NT2/D1 (cell line): ENCODE measurements at regions not wholly inside any gene's neighbourhood (a gene's known extent, or its start where the extent isn't known, plus 50 kb on each side); places are given as distances from the start of the nearest gene placed in this dataset.
"Not testable (repeated sequence)": the region's sequence is repeated elsewhere in the genome, so short reads cannot be mapped to it uniquely, and the experiment has no call there.

Experiments
- DNase-seq: peaks from one replicate; pipeline ENCODE4 v3.0.0-alpha.2; 2011; ENCODE audit warnings: low read depth, low spot score
- H3K27me3 ChIP-seq: 2 replicates; pipeline ENCODE4 v1.6.0; 2011; ENCODE audit warnings: mild to moderate bottlenecking; ENCODE audit not compliant: insufficient read length, insufficient read depth
- H3K36me3 ChIP-seq: 2 replicates; pipeline ENCODE4 v1.6.1; 2011; ENCODE audit warnings: mild to moderate bottlenecking, low read length, mixed read lengths; ENCODE audit not compliant: insufficient read depth, insufficient read length
- H3K4me1 ChIP-seq: 2 replicates; pipeline ENCODE4 v1.5.1; 2011; ENCODE audit not compliant: insufficient read depth, insufficient read length
- H3K4me3 ChIP-seq: 2 replicates; pipeline ENCODE4 v1.5.1; 2011; ENCODE audit warnings: low read depth; ENCODE audit not compliant: insufficient read length
- H3K9ac ChIP-seq: 2 replicates; pipeline ENCODE4 v1.6.0; 2011; ENCODE audit warnings: low read depth; ENCODE audit not compliant: insufficient read length
- H3K9me3 ChIP-seq: 2 replicates; pipeline ENCODE4 v1.5.1; 2011; ENCODE audit warnings: mild to moderate bottlenecking, low read length; ENCODE audit not compliant: insufficient read depth
- SUZ12 ChIP-seq: IDR thresholded peaks from 2 replicates; pipeline ENCODE4 v1.6.1; 2011; ENCODE audit not compliant: insufficient read length, insufficient read depth; ENCODE audit errors: extremely low read depth
- YY1 ChIP-seq: IDR thresholded peaks from 2 replicates; pipeline ENCODE4 v1.6.1; 2011; ENCODE audit not compliant: insufficient read length, insufficient read depth
- ZNF274 ChIP-seq: IDR thresholded peaks from 2 replicates; pipeline ENCODE4 v1.6.1; 2011; ENCODE audit warnings: mild to moderate bottlenecking, low read depth, low read length

DNA sequence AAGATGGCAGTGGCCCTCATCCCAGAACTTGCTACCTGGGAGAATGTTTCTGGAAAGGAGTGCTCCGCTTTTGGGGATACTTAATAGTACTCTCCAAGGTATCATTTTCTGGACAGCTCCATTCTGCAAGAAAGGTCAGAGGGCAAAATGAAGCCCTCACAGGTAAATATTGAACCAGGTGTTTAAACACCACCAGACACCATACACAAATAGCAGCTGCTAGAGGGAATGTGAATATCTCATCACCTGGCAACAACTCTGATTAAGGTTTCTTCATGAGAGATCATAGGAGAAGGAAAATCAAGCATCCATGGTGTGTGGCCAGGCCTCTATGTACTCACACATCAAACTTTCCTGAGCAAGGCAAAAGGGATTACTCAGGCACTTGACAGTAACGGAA, 226.1 kb upstream of the FAT3 start:
- Histone ChIP-seq H3K36me3 (no peaks in the 10 kb centered on the region), H3K4me3 (no peak overlapping the region), H3K4me1 (no peaks in the 10 kb centered on the region), H3K9me3 (no peaks in the 10 kb centered on the region), H3K27me3 (no peaks in the 10 kb centered on the region), H3K9ac (no peak overlapping the region)
- TF ChIP-seq SUZ12 (no peak), YY1 (no peak), ZNF274 (no peak)
- no peak for DNase-seq

- no peak overlapping the region for H3K4me3 ChIP-seq
- no peak overlapping the region for H3K9ac ChIP-seq
- H3K9me3 ChIP-seq, result no peaks in the 10 kb centered on the region
- no peaks in the 10 kb centered on the region for H3K27me3 ChIP-seq
- DNase-seq, result no peak
- no peaks in the 10 kb centered on the region for H3K4me1 ChIP-seq
- H3K36me3 ChIP-seq, result no peaks in the 10 kb centered on the region
- TF ChIP-seq YY1 (no peak), SUZ12 (no peak), ZNF274 (no peak)
These were observed 227.4 kb upstream of the FAT3 start for GRCh38 chr11:91997226-91997625.

DNA sequence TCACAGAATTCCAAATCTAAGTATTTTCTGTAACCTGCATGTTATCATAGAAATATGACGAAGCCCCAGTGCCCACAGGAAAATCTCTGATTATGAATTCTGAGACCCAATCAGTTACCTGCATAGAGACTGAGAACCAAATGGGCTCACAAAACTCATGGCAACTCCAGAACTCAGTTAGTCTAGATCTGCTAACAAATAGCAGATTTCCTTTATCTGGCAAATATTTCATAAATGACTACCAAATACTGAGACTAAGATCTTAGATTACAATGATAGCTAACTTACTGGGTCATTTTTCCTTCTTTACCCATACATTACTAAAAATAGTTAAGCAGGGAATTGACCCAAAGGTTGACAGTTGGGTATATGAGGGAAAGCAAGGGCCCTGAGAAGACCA, 228.1 kb upstream of the FAT3 start:
- Histone ChIP-seq H3K4me3 (no peak overlapping the region), H3K4me1 (no peaks in the 10 kb centered on the region), H3K27me3 (no peaks in the 10 kb centered on the region), H3K9me3 (no peaks in the 10 kb centered on the region), H3K9ac (no peak overlapping the region), H3K36me3 (no peaks in the 10 kb centered on the region)
- no peak for TF ChIP-seq SUZ12
- TF ChIP-seq ZNF274, result no peak
- TF ChIP-seq YY1, result no peak
- DNase-seq, result no peak

DNA sequence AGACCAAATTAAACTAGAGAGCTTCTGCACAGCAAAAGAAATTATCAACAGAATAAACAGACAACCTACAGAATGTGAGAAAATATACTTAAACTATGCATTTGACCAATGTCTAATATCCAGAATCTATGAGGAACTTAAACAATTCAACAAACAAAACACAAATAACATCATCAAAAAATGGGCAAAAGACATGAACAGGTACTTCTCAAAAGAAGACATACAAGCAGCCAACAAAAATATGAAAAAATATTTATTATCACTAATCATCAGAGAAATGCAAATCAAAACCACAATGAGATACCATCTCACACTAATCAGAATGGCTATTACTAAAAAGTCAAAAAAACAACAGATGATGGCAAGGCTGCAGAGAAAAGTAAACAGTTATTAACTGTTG, 236.2 kb upstream of the FAT3 start:
- H3K27me3 ChIP-seq, H3K9me3 ChIP-seq, H3K4me1 ChIP-seq, H3K4me3 ChIP-seq, H3K36me3 ChIP-seq, DNase-seq, H3K9ac ChIP-seq: not testable (repeated sequence)

GRCh38 chr11:91986218-91986617, 238.4 kb upstream of the FAT3 start:
- no peak for DNase-seq
- TF ChIP-seq YY1 (no peak), SUZ12 (no peak), ZNF274 (no peak)
- Histone ChIP-seq H3K9me3 (no peaks in the 10 kb centered on the region), H3K27me3 (no peaks in the 10 kb centered on the region), H3K4me1 (no peaks in the 10 kb centered on the region), H3K36me3 (no peaks in the 10 kb centered on the region), H3K4me3 (no peak overlapping the region), H3K9ac (no peak overlapping the region)

GRCh38 chr11:91984033-91984584, 240.5 kb upstream of the FAT3 start:
- H3K9me3 ChIP-seq, result no peaks in the 10 kb centered on the region
- DNase-seq, result no peak
- H3K9ac ChIP-seq, result no peak overlapping the region
- no peaks in the 10 kb centered on the region for H3K4me1 ChIP-seq
- no peak for TF ChIP-seq ZNF274
- no peak for TF ChIP-seq SUZ12
- TF ChIP-seq YY1, result no peak
- H3K4me3 ChIP-seq, result no peak overlapping the region
- H3K36me3 ChIP-seq, result no peaks in the 10 kb centered on the region
- H3K27me3 ChIP-seq, result no peaks in the 10 kb centered on the region

DNA sequence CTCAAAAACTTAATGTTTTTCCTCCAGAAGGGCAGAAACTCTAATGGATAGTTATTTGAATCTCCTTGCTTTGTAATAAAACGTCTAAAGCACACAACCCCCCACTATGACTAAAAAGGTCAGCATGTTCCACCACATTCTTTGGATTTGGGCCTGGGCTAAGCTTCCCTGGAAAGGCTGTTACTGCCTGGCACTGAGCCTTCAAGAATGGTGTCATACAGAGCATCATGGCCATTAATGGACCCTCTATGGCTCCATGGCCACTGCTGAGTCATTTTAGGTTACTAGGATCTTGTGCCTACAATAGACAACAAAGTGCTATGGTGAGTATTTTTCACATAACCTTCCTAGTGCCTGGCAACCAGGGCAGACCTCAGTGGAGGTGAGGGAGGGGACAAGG, 242.6 kb upstream of the FAT3 start:
- no peak overlapping the region for H3K4me3 ChIP-seq
- no peaks in the 10 kb centered on the region for H3K9me3 ChIP-seq
- H3K36me3 ChIP-seq, result no peaks in the 10 kb centered on the region
- TF ChIP-seq SUZ12 (no peak), ZNF274 (no peak), YY1 (no peak)
- H3K27me3 ChIP-seq, result no peaks in the 10 kb centered on the region
- H3K4me1 ChIP-seq, result no peaks in the 10 kb centered on the region
- no peak overlapping the region for H3K9ac ChIP-seq
- DNase-seq, result no peak

DNA sequence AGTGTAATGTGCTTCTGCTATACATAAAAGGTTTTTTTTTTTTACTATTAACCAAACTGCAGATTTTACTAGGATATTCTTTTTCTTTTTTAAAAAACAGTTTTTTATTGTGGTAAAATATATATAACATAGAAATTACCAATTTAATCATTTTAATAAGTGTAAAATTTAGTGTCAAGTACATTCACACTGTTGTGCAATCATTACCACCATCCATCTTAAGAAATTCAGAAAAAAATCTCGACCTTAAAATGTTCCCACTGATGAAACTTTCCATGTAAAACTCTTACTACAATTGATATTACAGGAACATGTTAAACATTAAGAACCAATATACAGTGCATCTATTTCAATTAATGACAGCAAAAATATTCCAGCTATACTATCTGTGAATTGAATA, 244.8 kb upstream of the FAT3 start:
- TF ChIP-seq ZNF274, result no peak
- TF ChIP-seq YY1, result no peak
- TF ChIP-seq SUZ12, result no peak
- Histone ChIP-seq H3K9ac (no peak overlapping the region), H3K4me1 (no peaks in the 10 kb centered on the region), H3K36me3 (no peaks in the 10 kb centered on the region), H3K27me3 (no peaks in the 10 kb centered on the region), H3K9me3 (no peaks in the 10 kb centered on the region), H3K4me3 (no peak overlapping the region)
- DNase-seq, result no peak
